ENCODE measurements at regions not wholly inside any gene's neighbourhood (a gene's known extent, or its start where the extent isn't known, plus 50 kb on each side); places are given as distances from the start of the nearest gene placed in this dataset.

- no peak for DNase-seq (ENCODE audit: low spot score)
Observed at GRCh38 chr15:92224843-92225242, 168.8 kb upstream of the ST8SIA2 start.

GRCh38 chr15:92226020-92226612 lies 167.6 kb upstream of the ST8SIA2 start:
- DNase-seq (ENCODE audit: low spot score), result peak; percentile 33

- no peak for DNase-seq (ENCODE audit: low spot score)
Observed at GRCh38 chr15:92228830-92229229, 164.9 kb upstream of the ST8SIA2 start.

- DNase-seq (ENCODE audit: low spot score), result no peak
Observed at GRCh38 chr15:92231461-92231860, 162.2 kb upstream of the ST8SIA2 start.

- DNase-seq (ENCODE audit: low spot score), result no peak
Observed at GRCh38 chr15:92232317-92232716, 161.4 kb upstream of the ST8SIA2 start.

- no peak for DNase-seq (ENCODE audit: low spot score)
Observed at GRCh38 chr15:92232876-92233275, 160.8 kb upstream of the ST8SIA2 start.

GRCh38 chr15:92243227-92243626 lies 150.5 kb upstream of the ST8SIA2 start:
- DNase-seq (ENCODE audit: low spot score), result no peak

GRCh38 chr15:92244703-92245102 lies 149.0 kb upstream of the ST8SIA2 start:
- no peak for DNase-seq (ENCODE audit: low spot score)

- DNase-seq (ENCODE audit: low spot score), result no peak
Observed at GRCh38 chr15:92247649-92248242, 145.9 kb upstream of the ST8SIA2 start.

- DNase-seq (ENCODE audit: low spot score), result no peak
Observed at GRCh38 chr15:92266796-92267685, 126.6 kb upstream of the ST8SIA2 start.

GRCh38 chr15:92268900-92269299 lies 124.8 kb upstream of the ST8SIA2 start:
- DNase-seq (ENCODE audit: low spot score), result no peak

- peak; percentile 15 for DNase-seq (ENCODE audit: low spot score)
Observed at GRCh38 chr15:92271179-92271578, 122.5 kb upstream of the ST8SIA2 start.

GRCh38 chr15:92272106-92272505 lies 121.6 kb upstream of the ST8SIA2 start:
- no peak for DNase-seq (ENCODE audit: low spot score)

GRCh38 chr15:92273286-92273685 lies 120.4 kb upstream of the ST8SIA2 start:
- no peak for DNase-seq (ENCODE audit: low spot score)

GRCh38 chr15:92273723-92274122 lies 120.0 kb upstream of the ST8SIA2 start:
- DNase-seq (ENCODE audit: low spot score), result no peak

- peak; percentile 42 for DNase-seq (ENCODE audit: low spot score)
Observed at GRCh38 chr15:92277776-92278175, 115.9 kb upstream of the ST8SIA2 start.

GRCh38 chr15:92283813-92284212 lies 109.9 kb upstream of the ST8SIA2 start:
- DNase-seq (ENCODE audit: low spot score), result no peak

- no peak for DNase-seq (ENCODE audit: low spot score)
Observed at GRCh38 chr15:92288755-92289154, 104.9 kb upstream of the ST8SIA2 start.

- no peak for DNase-seq (ENCODE audit: low spot score)
Observed at GRCh38 chr15:92289733-92290132, 103.9 kb upstream of the ST8SIA2 start.

- DNase-seq (ENCODE audit: low spot score), result no peak
Observed at GRCh38 chr15:92290359-92290992, 103.2 kb upstream of the ST8SIA2 start.

GRCh38 chr15:92291900-92292299 lies 101.8 kb upstream of the ST8SIA2 start:
- no peak for DNase-seq (ENCODE audit: low spot score)

- DNase-seq (ENCODE audit: low spot score), result no peak
Observed at GRCh38 chr15:92294759-92295158, 98.9 kb upstream of the ST8SIA2 start.

Measured in kidney tubule cell (primary cell).